ENCODE measurements at regions not wholly inside any gene's neighbourhood (a gene's known extent, or its start where the extent isn't known, plus 50 kb on each side); places are given as distances from the start of the nearest gene placed in this dataset.
"Not testable (repeated sequence)": the region's sequence is repeated elsewhere in the genome, so short reads cannot be mapped to it uniquely, and the experiment has no call there.

DNA sequence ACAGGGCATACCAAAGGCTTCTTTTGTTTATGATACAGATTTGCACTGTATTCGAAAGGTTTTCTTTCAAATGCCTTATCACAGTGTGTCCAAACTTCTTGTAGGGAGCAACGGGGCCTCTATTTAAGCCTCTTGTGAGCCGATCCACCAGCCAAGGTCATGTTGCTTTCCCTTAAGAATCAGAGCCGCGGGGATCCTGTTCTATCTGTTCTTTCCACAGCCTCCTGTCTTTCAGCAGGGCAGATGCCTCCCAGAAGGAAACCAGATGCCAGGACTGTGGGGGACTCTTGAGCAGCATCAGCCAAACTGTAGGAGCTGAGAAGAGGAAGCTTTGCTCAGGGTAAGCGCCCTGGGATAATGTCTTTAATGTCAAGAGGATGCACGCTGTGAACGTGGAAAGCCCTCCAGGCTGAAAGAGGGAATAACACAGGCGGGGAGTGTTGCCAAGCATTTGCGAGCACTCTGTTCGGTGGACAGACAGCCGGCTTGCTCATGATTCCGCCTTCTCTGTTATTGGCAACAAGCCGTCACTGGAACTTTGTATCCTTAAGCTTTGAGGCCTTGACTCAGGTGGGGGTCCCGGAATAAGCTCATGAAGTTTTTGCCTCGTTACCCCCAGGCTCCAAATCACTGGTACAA, 279.8 kb upstream of the FRG1 start:
- 22 to 37% methylated on average over 16 of the region's 16 CpGs for WGBS, 2 donors
- H3K4me3 ChIP-seq: no peak overlapping the region
- no peaks in the 10 kb centered on the region for H3K36me3 ChIP-seq
- peaks cover 0 to 2% (median 0%) of the 10 kb centered on the region in 9 donors for H3K4me1 ChIP-seq
- H3K27me3 ChIP-seq: peaks cover 0 to 4% (median 0%) of the 10 kb centered on the region in 7 donors
- intact Hi-C loops (cut with DNase I): no loop called here
- ATAC-seq: no peak
- TF ChIP-seq, protein P1, sequence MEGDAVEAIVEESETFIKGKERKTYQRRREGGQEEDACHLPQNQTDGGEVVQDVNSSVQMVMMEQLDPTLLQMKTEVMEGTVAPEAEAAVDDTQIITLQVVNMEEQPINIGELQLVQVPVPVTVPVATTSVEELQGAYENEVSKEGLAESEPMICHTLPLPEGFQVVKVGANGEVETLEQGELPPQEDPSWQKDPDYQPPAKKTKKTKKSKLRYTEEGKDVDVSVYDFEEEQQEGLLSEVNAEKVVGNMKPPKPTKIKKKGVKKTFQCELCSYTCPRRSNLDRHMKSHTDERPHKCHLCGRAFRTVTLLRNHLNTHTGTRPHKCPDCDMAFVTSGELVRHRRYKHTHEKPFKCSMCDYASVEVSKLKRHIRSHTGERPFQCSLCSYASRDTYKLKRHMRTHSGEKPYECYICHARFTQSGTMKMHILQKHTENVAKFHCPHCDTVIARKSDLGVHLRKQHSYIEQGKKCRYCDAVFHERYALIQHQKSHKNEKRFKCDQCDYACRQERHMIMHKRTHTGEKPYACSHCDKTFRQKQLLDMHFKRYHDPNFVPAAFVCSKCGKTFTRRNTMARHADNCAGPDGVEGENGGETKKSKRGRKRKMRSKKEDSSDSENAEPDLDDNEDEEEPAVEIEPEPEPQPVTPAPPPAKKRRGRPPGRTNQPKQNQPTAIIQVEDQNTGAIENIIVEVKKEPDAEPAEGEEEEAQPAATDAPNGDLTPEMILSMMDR (IDR thresholded peaks at IDR 0.05): no peak
- DNase-seq: no peak
- no peaks in the 10 kb centered on the region for H3K9me3 ChIP-seq
- H3K27ac ChIP-seq: no peak overlapping the region

DNA sequence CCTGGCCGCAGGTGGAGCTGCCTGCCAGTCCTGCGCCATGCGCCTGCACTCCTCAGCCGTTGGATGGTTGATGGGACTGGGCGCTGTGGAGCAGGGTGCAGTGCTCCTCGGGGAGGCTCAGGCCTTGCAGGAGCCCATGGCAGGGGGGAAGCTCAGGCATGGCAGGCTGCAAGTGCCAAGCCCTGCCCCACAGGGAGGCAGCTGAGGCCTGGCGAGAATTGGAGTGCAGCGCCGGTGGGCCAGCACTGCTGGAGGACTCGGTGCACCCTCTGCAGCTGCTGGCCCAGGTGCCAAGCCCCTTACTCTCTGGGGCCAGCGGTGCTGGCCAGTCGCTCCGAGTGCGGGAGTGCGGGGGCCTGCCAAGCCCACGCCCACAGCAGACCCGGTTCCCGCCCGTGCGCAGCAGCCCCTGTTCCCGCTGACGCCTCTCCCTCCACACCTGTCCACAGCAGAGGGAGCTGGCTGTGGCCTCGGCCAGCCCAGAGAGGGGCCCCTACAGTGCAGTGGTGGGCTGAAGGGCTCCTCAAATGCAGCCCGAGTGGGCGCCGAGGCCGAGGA, 275.9 kb upstream of the FRG1 start:
- DNase-seq (no peak), ATAC-seq (no peak)
- TF ChIP-seq, protein P1 (IDR thresholded peaks at IDR 0.05): no peak
- Histone ChIP-seq H3K9me3 (no peaks in the 10 kb centered on the region), H3K27ac (no peak overlapping the region), H3K4me1 (peaks cover 0 to 2% (median 0%) of the 10 kb centered on the region in 9 donors), H3K36me3 (no peaks in the 10 kb centered on the region), H3K27me3 (peaks cover 0 to 4% (median 0%) of the 10 kb centered on the region in 7 donors), H3K4me3 (no peak overlapping the region)
- intact Hi-C loops (cut with DNase I): no loop called here
- 94 to 95% methylated on average over 27 of the region's 27 CpGs for WGBS, 2 donors

DNA sequence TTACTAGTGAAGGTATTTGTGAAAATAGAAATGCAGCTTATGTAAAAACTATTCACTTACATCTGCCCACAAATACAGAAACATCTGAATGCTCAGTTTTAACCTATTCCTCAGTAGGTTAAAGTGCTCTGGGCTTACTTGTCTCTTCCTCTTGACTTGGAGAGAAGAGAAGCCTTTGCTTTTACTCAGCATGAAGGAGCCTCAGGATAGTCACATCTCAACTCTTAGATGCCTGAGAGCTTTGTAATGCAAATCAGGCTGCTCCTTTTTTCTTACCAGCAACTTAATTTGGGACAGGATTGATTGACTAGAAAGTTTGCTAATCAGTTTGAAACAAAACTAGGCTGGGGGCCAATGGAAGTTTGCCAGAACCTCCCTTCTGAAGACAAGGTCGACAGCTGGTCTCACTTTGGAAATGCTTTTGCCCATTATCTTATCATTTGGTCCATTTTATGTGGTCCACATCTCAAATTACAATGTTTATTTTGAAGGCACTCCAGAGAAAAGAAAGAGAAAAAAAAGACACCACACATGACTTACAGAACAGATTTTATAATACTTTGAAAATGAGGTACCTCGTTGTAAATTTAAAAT, 274.9 kb upstream of the FRG1 start:
- H3K4me1 ChIP-seq; H3K27me3 ChIP-seq; ATAC-seq; DNase-seq; H3K36me3 ChIP-seq; H3K4me3 ChIP-seq; intact Hi-C loops (cut with DNase I); H3K27ac ChIP-seq; H3K9me3 ChIP-seq: not testable (repeated sequence)
- 22 to 35% methylated on average over 2 of the region's 2 CpGs for WGBS, 2 donors

DNA sequence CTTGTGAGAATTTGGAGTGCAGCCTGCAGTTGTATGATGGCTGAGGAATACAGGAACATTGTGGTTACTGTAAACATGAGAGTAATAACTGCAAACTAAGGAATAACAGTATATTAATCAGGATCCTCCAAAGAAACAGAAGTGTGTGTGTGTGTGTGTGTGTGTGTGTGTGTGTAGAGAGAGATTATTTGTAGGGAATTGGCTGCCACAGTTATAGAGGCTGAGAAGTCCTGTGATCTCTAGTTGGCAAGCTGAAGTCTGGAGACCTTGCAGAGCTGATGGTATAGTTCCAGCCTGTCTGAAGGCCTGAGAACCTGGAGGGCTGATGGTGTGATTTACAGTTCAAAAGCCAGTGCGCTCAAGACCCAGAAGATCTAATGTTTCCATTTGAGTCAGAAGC, 273.3 kb upstream of the FRG1 start:
- intact Hi-C loops (cut with DNase I); H3K36me3 ChIP-seq; H3K27me3 ChIP-seq; H3K4me1 ChIP-seq; ATAC-seq; DNase-seq; H3K9me3 ChIP-seq; H3K27ac ChIP-seq; H3K4me3 ChIP-seq: not testable (repeated sequence)
- WGBS, 2 donors: no CpG with 5 or more reads among the region's 1 CpG

DNA sequence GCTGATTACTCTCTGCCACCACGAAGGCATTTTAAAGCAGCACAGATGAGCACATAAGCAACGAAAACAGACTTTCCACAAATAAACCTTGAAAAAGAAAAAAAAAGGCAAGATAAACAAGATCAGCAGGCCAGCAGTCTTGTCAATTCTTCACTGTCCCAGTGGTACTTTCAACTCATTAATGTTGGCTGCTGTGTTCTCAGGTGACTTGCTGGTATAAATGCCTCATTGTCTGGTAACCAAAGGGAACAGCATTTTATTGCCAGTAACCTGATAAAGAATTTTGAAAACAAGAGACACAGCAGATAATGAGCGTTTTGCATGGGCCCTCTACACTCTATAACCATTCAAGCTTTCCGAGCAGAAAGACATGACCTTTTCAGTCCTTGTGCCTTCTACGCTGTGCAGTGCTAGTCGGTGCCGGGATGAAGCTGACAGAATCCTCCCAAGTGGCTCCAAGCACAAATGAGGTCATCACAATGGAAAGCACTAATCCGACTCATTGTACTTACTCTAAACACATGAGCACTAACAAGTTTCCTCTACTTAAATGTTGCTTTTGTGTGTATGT, 242.9 kb upstream of the FRG1 start:
- H3K27me3 ChIP-seq; H3K9me3 ChIP-seq; H3K4me1 ChIP-seq; DNase-seq; H3K36me3 ChIP-seq; intact Hi-C loops (cut with DNase I); H3K4me3 ChIP-seq; H3K27ac ChIP-seq: not testable (repeated sequence)
- WGBS, 2 donors: no CpG with 5 or more reads among the region's 8 CpGs
- ATAC-seq: peak in 1 of 8 donors; percentile 68

DNA sequence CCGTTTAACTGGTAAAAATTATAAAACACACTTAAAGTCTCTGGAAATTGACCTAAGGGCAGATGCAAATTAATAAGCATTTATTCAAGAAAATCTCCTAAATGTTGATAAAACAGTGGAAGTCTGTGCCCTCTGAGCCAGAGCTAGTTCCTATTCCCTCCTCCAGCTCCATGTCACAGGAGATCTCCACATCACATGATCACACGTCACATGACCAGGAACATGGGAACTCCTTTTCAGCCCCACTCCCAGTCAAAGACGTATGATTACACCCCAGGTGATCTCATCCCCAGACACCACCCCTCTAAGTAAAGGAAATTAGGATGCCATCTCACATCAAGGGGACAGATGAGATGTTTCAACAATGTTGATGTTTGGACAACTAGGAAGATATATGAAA, 237.7 kb upstream of the FRG1 start:
- H3K36me3 ChIP-seq; DNase-seq; H3K27ac ChIP-seq; H3K9me3 ChIP-seq; H3K27me3 ChIP-seq; H3K4me1 ChIP-seq; ATAC-seq; intact Hi-C loops (cut with DNase I); H3K4me3 ChIP-seq: not testable (repeated sequence)
- 74 to 78% methylated on average over 3 of the region's 3 CpGs for WGBS, 2 donors

DNA sequence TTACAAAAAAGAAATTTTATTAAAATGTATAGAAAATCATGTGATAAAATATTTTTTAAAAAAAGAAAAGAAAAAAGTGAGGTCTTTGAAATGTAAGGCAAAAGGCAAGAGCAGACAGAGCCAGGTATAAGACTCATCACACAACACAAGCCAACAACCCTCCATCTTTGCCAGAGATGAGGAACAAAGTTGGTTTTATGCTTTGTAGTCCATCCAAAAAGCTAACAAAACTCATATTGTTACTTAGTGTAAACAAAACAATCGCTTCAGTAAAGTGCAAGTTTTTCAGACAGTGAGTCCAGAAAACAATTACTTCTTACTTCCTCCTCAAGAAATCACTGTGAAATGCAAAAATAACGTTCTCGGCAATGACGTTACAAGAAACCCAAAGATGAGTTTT, 233.9 kb upstream of the FRG1 start:
- ATAC-seq; H3K4me1 ChIP-seq; H3K4me3 ChIP-seq; intact Hi-C loops (cut with DNase I); H3K27ac ChIP-seq; H3K27me3 ChIP-seq; H3K36me3 ChIP-seq; DNase-seq: not testable (repeated sequence)
- peaks cover 0 to 12% (median 0%) of the 10 kb centered on the region in 11 donors for H3K9me3 ChIP-seq
- WGBS, 2 donors: 70 to 77% methylated on average over 4 of the region's 4 CpGs

DNA sequence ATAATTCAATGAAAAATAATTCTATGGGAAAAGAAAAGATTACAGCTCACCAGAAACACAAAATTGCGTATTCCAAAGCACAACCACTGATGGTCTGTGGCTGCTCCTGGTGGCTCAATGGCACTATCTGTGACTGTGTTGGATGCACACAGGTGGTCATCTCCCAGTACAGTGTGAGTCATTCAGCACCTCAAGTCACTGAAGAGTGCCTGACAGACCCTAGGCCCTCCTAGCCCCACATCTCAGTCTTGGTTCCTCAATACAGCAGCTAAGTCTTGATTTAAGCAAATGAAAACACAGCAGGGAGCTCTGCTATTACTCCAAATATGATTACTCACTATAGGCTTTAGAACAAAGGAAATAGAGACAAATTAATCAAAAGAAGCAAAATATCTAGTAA, 233.4 kb upstream of the FRG1 start:
- peaks cover 0 to 12% (median 0%) of the 10 kb centered on the region in 11 donors for H3K9me3 ChIP-seq
- H3K4me1 ChIP-seq; H3K4me3 ChIP-seq; H3K36me3 ChIP-seq; ATAC-seq; H3K27me3 ChIP-seq; DNase-seq; intact Hi-C loops (cut with DNase I); H3K27ac ChIP-seq: not testable (repeated sequence)
- WGBS, 2 donors: 88 to 100% methylated on average over 1 of the region's 1 CpG

DNA sequence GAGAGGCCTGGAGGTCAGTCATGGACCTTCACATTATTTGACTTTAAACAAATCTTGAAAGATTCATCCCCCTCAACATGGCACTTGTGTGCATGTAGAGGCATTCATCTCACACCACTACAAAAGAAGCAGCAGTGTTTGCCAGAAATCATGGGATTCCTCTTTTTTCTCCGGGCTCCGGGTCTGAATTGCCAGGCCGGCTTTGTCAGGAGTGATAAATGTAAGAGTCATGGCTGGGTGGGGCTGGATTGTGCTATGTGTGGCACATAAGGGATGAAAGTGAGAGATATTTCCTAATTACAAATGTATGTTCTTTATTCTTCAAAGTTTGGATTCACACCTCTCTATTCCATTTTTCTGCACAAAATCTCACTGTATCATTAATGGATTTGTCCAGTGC, 228.7 kb upstream of the FRG1 start:
- intact Hi-C loops (cut with DNase I); ATAC-seq; DNase-seq; H3K4me1 ChIP-seq; H3K4me3 ChIP-seq; H3K27ac ChIP-seq; H3K27me3 ChIP-seq; H3K36me3 ChIP-seq: not testable (repeated sequence)
- whole genome bisulfite sequencing, 2 donors: 86 to 95% methylated on average over 3 of the region's 3 CpGs
- peaks cover 0 to 12% (median 0%) of the 10 kb centered on the region in 11 donors for H3K9me3 ChIP-seq
